GM12878 (cell line): ENCODE measurements at regions not wholly inside any gene's neighbourhood (a gene's known extent, or its start where the extent isn't known, plus 50 kb on each side); places are given as distances from the start of the nearest gene placed in this dataset.

Experiments used
- ATAC-seq: fragments of 200-7000 bp; cut with Tn5 transposase; 3 replicates; pipeline ENCODE4 v1.9.1; 2020; ENCODE audit warnings: mild to moderate bottlenecking, moderate library complexity
- BruUV-seq: library from RNA; stranded (reverse); fragments of 400-500 nt; replicated peaks from 2 replicates; lab custom pipeline; 2021; lab: Mats Ljungman, UMichigan
- CTCF ChIA-PET: fragments of 300-600 bp; sonication (Branson Sonifier 250); formaldehyde crosslinking; extraction: SDS; loops from one replicate; lab custom pipeline; 2021; ENCODE audit warnings: inconsistent platforms; lab: Yijun Ruan, JAX
- POLR2A ChIA-PET: fragments of 350-600 bp; formaldehyde crosslinking; extraction: SDS; loops from one replicate; lab custom pipeline; 2021; ENCODE audit warnings: inconsistent platforms; lab: Charles Lee
- RAD21 ChIA-PET: fragments of 300-600 bp; sonication (Branson Sonifier 250); formaldehyde crosslinking; loops from one replicate; lab custom pipeline; 2023; ENCODE audit warnings: antibody characterized with exemption; ENCODE audit not compliant: unreplicated experiment; lab: Charles Lee
- SMC1A ChIA-PET: fragments of 300-600 bp; sonication (Branson Sonifier 250); formaldehyde crosslinking; loops from one replicate; lab custom pipeline; 2023; ENCODE audit not compliant: unreplicated experiment, uncharacterized antibody; lab: Charles Lee
- DNase-seq: peaks from one replicate; pipeline ENCODE4 v3.0.0-alpha.2; 2011; ENCODE audit warnings: low read depth, low spot score
- FAIRE-seq: peaks from 3 replicates; lab custom pipeline; 2011; peaks lifted over from hg19 to GRCh38; lab: Jason Lieb, UNC
- H2AFZ ChIP-seq: 2 replicates; pipeline ENCODE4 v1.6.0; 2011; ENCODE audit warnings: low read depth, low read length, control low read depth; ENCODE audit not compliant: control insufficient read depth
- H3K27ac ChIP-seq: 2 replicates; pipeline ENCODE4 v1.5.1; 2011; ENCODE audit warnings: control low read depth; ENCODE audit not compliant: control insufficient read depth, insufficient read depth
- H3K27me3 ChIP-seq, 2 experiments: replicated peaks in 1 of 2; 2 replicates each; pipeline versions ENCODE4 v1.6.0 to v1.6.1; 2011; ENCODE audit warnings: low read length in 1 of 2; ENCODE audit not compliant: control insufficient read depth in 2 of 2, insufficient read depth in 2 of 2
- H3K36me3 ChIP-seq, 2 experiments: 2 replicates each; pipeline ENCODE4 v1.5.1; 2011; ENCODE audit warnings: low read length in 1 of 2; ENCODE audit not compliant: control insufficient read depth in 2 of 2, insufficient read depth in 2 of 2
- H3K4me1 ChIP-seq: 2 replicates; pipeline ENCODE4 v1.6.1; 2011; ENCODE audit warnings: mild to moderate bottlenecking, low read length, moderate library complexity, mixed read lengths; ENCODE audit not compliant: control insufficient read depth, insufficient read depth
- H3K4me2 ChIP-seq: 2 replicates; pipeline ENCODE4 v1.6.0; 2011; ENCODE audit warnings: control low read depth; ENCODE audit not compliant: control insufficient read depth, insufficient read depth
- H3K4me3 ChIP-seq: fragments of 200-600 bp; sonication (generic); 2 replicates; pipeline ENCODE4 v1.5.1; 2016
- H3K79me2 ChIP-seq: 2 replicates; pipeline ENCODE4 v1.6.0; 2011; ENCODE audit warnings: low read length; ENCODE audit not compliant: control insufficient read depth, insufficient read depth
- H3K9ac ChIP-seq: 2 replicates; pipeline ENCODE4 v1.8.0; 2011; ENCODE audit warnings: low read length, control low read depth, mixed read lengths; ENCODE audit not compliant: control insufficient read depth, insufficient read depth
- H3K9me3 ChIP-seq: replicated peaks from 3 replicates; pipeline ENCODE4 v1.5.1; 2011; ENCODE audit warnings: mild to moderate bottlenecking, low read length; ENCODE audit not compliant: control insufficient read depth, insufficient read depth
- H4K20me1 ChIP-seq: 2 replicates; pipeline ENCODE4 v1.6.0; 2011; ENCODE audit not compliant: control insufficient read depth, insufficient read depth
- ATF2 ChIP-seq: IDR thresholded peaks from 2 replicates; pipeline ENCODE4 v1.6.1; 2012; ENCODE audit warnings: low read length, inconsistent platforms
- CHD2 ChIP-seq: IDR thresholded peaks from 2 replicates; pipeline ENCODE4 v1.6.1; 2011; ENCODE audit warnings: low read depth, low read length, improper control_type of control experiment, borderline replicate concordance
- E2F8 ChIP-seq: fragments of 450-650 bp; IDR thresholded peaks from 2 replicates; pipeline ENCODE4 v1.6.1; 2018; ENCODE audit warnings: mild to moderate bottlenecking, low read depth, moderate library complexity; ENCODE audit not compliant: partially characterized antibody
- MEF2B ChIP-seq: fragments of 450-650 bp; IDR thresholded peaks from 2 replicates; pipeline ENCODE4 v1.6.1; 2018; ENCODE audit warnings: mild to moderate bottlenecking, moderate library complexity; ENCODE audit not compliant: partially characterized antibody, poor library complexity, severe bottlenecking
- MYB ChIP-seq: fragments of 150-350 bp; IDR thresholded peaks from 2 replicates; pipeline ENCODE4 v1.6.1; 2014; ENCODE audit warnings: mild to moderate bottlenecking, low read depth, low read length, borderline replicate concordance
- NFYA ChIP-seq: IDR thresholded peaks from 2 replicates; pipeline ENCODE4 v1.6.1; 2011; ENCODE audit warnings: low read depth, mild to moderate bottlenecking, low read length, improper control_type of control experiment, borderline replicate concordance
- NKRF ChIP-seq: fragments of 450-650 bp; conservative IDR thresholded peaks from 2 replicates; pipeline ENCODE4 v1.6.1; 2017; ENCODE audit warnings: mild to moderate bottlenecking, moderate library complexity
- POLR2AphosphoS5 ChIP-seq: IDR thresholded peaks from 2 replicates; pipeline ENCODE4 v1.6.1; 2011; ENCODE audit warnings: mild to moderate bottlenecking, low read length, inconsistent platforms
- SIX5 ChIP-seq: IDR thresholded peaks from 2 replicates; pipeline ENCODE4 v1.6.1; 2011; ENCODE audit warnings: mild to moderate bottlenecking, low read depth, low read length, moderate library complexity; ENCODE audit not compliant: severe bottlenecking
- SRF ChIP-seq, 2 experiments: IDR thresholded peaks; 2 replicates each; pipeline ENCODE4 v1.6.1; 2011; ENCODE audit warnings: low read depth in 2 of 2, low read length in 2 of 2, mild to moderate bottlenecking in 1 of 2, moderate library complexity in 1 of 2
- USF1 ChIP-seq: IDR thresholded peaks from 2 replicates; pipeline ENCODE4 v1.6.1; 2011; ENCODE audit warnings: borderline replicate concordance, low read depth, mild to moderate bottlenecking, moderate library complexity, mixed read lengths, low read length; ENCODE audit not compliant: insufficient read depth; ENCODE audit errors: extremely low read length
- WGBS: methylation state at CpG from one replicate; pipeline ENCODE4 v1.1.6; 2016; ENCODE audit warnings: low lambda C conversion rate; ENCODE audit not compliant: insufficient replicate concordance, insufficient coverage; ENCODE audit errors: missing lambda C conversion rate; 5-methylcytosine and 5-hydroxymethylcytosine counted together
- in situ Hi-C: fragments of 300-500 bp; cut with MboI; formaldehyde crosslinking; loops from 9 replicates; pipeline ENCODE4 v1.14.3; 2018; ENCODE audit warnings: mixed read lengths
- intact Hi-C: fragments of 100-400 bp; cut with micrococcal nuclease; formaldehyde crosslinking; loops from one replicate; pipeline ENCODE4 v1.14.2; 2022; ENCODE audit not compliant: unreplicated experiment

GRCh38 chr10:118835682-118836326 is 81.0 kb upstream of the CACUL1 start:
- FAIRE-seq, result no peak
- Histone ChIP-seq H3K27me3 (no peaks in the 10 kb centered on the region; a peak in 3 of 4 replicates), H3K27ac (no peak overlapping the region), H3K79me2 (no peaks in the 10 kb centered on the region), H3K36me3 (no peaks in the 10 kb centered on the region), H3K4me2 (no peak overlapping the region), H3K9me3 (no peaks in the 10 kb centered on the region), H4K20me1 (no peaks in the 10 kb centered on the region), H3K4me1 (no peaks in the 10 kb centered on the region), H3K9ac (no peak overlapping the region), H2AFZ (no peak overlapping the region), H3K4me3 (no peak overlapping the region)
- BruUV-seq, result no TSS peak
- ATAC-seq, result no peak
- intact Hi-C loops, result no loop called here
- CTCF ChIA-PET, result interaction anchor here (0.6 to 0.8 kb wide), 2 partner anchors 19 to 1661 kb away, joined by 3 read pairs; no protein-coding TSS in a partner anchor
- in situ Hi-C loops, result no loop called here
- no peak for DNase-seq
- SMC1A ChIA-PET, result no interaction called here
- WGBS, result 14% methylated on average over 3 of the region's 3 CpGs
- POLR2A ChIA-PET, result no interaction called here
- RAD21 ChIA-PET, result no interaction called here
- TF ChIP-seq ATF2, result no peak
- TF ChIP-seq SRF (IDR thresholded peaks at IDR 0.05; ENCODE audit: low read depth in 2 of 2, low read length in 2 of 2), result no peak
- TF ChIP-seq CHD2, result no peak
- TF ChIP-seq POLR2AphosphoS5, result no peak
- no peak for TF ChIP-seq NFYA
- TF ChIP-seq E2F8, result no peak
- no peak for TF ChIP-seq MYB
- no peak for TF ChIP-seq SIX5
- TF ChIP-seq NKRF, result no peak
- no peak for TF ChIP-seq USF1
- no peak for TF ChIP-seq MEF2B
